ENCODE measurements at regions not wholly inside any gene's neighbourhood (a gene's known extent, or its start where the extent isn't known, plus 50 kb on each side); places are given as distances from the start of the nearest gene placed in this dataset.

DNA sequence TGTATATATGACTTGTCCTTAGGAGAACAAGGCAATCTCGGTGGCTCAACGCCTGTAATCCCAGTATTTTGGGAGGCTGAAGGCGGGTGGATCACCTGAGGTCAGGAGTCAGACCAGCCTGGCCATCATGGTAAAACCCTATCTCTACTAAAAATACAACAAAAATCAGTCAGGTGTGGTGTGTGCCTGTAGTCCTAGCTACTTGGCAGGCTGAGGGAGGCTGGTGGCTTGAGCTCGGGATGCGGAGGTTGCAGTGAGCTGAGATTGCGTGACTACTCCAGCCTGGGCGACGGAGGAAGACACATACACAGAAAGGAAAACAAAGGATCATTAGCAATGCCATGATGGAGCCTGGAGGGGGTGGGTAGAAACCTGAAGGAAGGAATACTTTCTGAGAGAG lies 166.6 kb upstream of the RREB1 start:
- TF ChIP-seq, protein P1, sequence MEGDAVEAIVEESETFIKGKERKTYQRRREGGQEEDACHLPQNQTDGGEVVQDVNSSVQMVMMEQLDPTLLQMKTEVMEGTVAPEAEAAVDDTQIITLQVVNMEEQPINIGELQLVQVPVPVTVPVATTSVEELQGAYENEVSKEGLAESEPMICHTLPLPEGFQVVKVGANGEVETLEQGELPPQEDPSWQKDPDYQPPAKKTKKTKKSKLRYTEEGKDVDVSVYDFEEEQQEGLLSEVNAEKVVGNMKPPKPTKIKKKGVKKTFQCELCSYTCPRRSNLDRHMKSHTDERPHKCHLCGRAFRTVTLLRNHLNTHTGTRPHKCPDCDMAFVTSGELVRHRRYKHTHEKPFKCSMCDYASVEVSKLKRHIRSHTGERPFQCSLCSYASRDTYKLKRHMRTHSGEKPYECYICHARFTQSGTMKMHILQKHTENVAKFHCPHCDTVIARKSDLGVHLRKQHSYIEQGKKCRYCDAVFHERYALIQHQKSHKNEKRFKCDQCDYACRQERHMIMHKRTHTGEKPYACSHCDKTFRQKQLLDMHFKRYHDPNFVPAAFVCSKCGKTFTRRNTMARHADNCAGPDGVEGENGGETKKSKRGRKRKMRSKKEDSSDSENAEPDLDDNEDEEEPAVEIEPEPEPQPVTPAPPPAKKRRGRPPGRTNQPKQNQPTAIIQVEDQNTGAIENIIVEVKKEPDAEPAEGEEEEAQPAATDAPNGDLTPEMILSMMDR (IDR thresholded peaks at IDR 0.05), result no peak
- no peak for TF ChIP-seq ZFX (IDR thresholded peaks at IDR 0.05; ENCODE audit: borderline replicate concordance)
- no peak overlapping the region for H3K27ac ChIP-seq

DNA sequence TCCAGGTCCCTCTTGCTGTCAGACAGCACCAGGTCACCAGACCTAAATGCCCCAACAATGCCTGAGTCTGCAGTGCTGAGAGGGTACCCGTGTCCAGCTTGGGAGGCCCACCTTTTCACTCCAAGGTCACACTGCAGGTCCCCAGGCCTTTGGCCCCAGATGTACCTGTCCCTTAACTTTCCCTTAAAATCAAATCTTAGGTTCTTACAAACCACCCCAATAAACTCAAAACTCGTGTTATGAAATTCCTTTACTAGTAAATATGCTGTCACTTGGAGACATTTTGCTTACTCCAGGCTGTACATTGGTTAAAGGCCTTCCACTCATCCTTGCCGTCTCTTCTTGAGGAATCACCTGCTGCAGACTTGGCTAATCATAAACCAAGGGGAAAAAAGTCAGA lies 165.7 kb upstream of the RREB1 start:
- H3K27ac ChIP-seq, result no peak overlapping the region
- TF ChIP-seq, protein P1 (IDR thresholded peaks at IDR 0.05), result no peak
- no peak for TF ChIP-seq ZFX (IDR thresholded peaks at IDR 0.05; ENCODE audit: borderline replicate concordance)

GRCh38 chr6:6942831-6943230 lies 164.9 kb upstream of the RREB1 start:
- TF ChIP-seq ZFX (IDR thresholded peaks at IDR 0.05; ENCODE audit: borderline replicate concordance), result no peak
- TF ChIP-seq, protein P1 (IDR thresholded peaks at IDR 0.05), result no peak
- no peak overlapping the region for H3K27ac ChIP-seq

GRCh38 chr6:6943421-6943820 lies 164.3 kb upstream of the RREB1 start:
- TF ChIP-seq, protein P1 (IDR thresholded peaks at IDR 0.05), result no peak
- TF ChIP-seq ZFX (IDR thresholded peaks at IDR 0.05; ENCODE audit: borderline replicate concordance), result no peak
- no peak overlapping the region for H3K27ac ChIP-seq

- H3K27ac ChIP-seq, result no peak overlapping the region
- TF ChIP-seq ZFX (IDR thresholded peaks at IDR 0.05; ENCODE audit: borderline replicate concordance), result no peak
- TF ChIP-seq, protein P1 (IDR thresholded peaks at IDR 0.05), result no peak
Observed at GRCh38 chr6:6946206-6947155, 161.3 kb upstream of the RREB1 start.

- no peak for TF ChIP-seq ZFX (IDR thresholded peaks at IDR 0.05; ENCODE audit: borderline replicate concordance)
- TF ChIP-seq, protein P1 (IDR thresholded peaks at IDR 0.05), result no peak
- no peak overlapping the region for H3K27ac ChIP-seq
Observed at GRCh38 chr6:6950373-6951145, 157.2 kb upstream of the RREB1 start.

All from 22Rv1 (cell line).